Left ventricle myocardium inferior (tissue), 1 donor: ENCODE measurements at regions not wholly inside any gene's neighbourhood (a gene's known extent, or its start where the extent isn't known, plus 50 kb on each side); places are given as distances from the start of the nearest gene placed in this dataset.

ENCODE experiments used
- DNase-seq: peaks from one replicate; pipeline ENCODE4 v3.0.0-alpha.2; 2020
- H3K27ac ChIP-seq: fragments of 200-600 bp; replicated peaks from 2 replicates; pipeline ENCODE4 v1.8.0; 2021
- H3K27me3 ChIP-seq: fragments of 200-600 bp; 2 replicates; pipeline ENCODE4 v1.8.0; 2021; ENCODE audit warnings: low read depth
- H3K36me3 ChIP-seq: fragments of 200-600 bp; 2 replicates; pipeline ENCODE4 v1.8.0; 2021
- H3K4me1 ChIP-seq: fragments of 200-600 bp; 2 replicates; pipeline ENCODE4 v1.8.0; 2021
- H3K4me3 ChIP-seq: fragments of 200-600 bp; 2 replicates; pipeline ENCODE4 v1.8.0; 2021; ENCODE audit warnings: mild to moderate bottlenecking, moderate library complexity
- H3K9me3 ChIP-seq: fragments of 200-600 bp; replicated peaks from 2 replicates; pipeline ENCODE4 v1.8.0; 2021
- intact Hi-C: fragments of 100-400 bp; cut with micrococcal nuclease; formaldehyde crosslinking; loops from one replicate; pipeline ENCODE4 v1.11.0; 2022
- TF ChIP-seq, protein P1 (sequence below): fragments of 200-600 bp; IDR thresholded peaks from 2 replicates; pipeline ENCODE4 v1.8.0; 2021; ENCODE audit warnings: antibody characterized with exemption, mild to moderate bottlenecking, borderline replicate concordance
- donor health status: DM: no; HTN: yes; CAD: no; lungs with severe emphysema.

GRCh38 chr2:144847347-144848080 is 327.6 kb upstream of the ZEB2 start:
- Histone ChIP-seq H3K4me3 (no peak overlapping the region), H3K27ac (no peak overlapping the region), H3K9me3 (no peaks in the 10 kb centered on the region), H3K4me1 (no peaks in the 10 kb centered on the region), H3K36me3 (no peaks in the 10 kb centered on the region), H3K27me3 (no peaks in the 10 kb centered on the region)
- DNase-seq = no peak
- intact Hi-C loops = no loop called here
- TF ChIP-seq, protein P1, sequence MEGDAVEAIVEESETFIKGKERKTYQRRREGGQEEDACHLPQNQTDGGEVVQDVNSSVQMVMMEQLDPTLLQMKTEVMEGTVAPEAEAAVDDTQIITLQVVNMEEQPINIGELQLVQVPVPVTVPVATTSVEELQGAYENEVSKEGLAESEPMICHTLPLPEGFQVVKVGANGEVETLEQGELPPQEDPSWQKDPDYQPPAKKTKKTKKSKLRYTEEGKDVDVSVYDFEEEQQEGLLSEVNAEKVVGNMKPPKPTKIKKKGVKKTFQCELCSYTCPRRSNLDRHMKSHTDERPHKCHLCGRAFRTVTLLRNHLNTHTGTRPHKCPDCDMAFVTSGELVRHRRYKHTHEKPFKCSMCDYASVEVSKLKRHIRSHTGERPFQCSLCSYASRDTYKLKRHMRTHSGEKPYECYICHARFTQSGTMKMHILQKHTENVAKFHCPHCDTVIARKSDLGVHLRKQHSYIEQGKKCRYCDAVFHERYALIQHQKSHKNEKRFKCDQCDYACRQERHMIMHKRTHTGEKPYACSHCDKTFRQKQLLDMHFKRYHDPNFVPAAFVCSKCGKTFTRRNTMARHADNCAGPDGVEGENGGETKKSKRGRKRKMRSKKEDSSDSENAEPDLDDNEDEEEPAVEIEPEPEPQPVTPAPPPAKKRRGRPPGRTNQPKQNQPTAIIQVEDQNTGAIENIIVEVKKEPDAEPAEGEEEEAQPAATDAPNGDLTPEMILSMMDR = no peak

- intact Hi-C loops = no loop called here
- TF ChIP-seq, protein P1 = no peak
- Histone ChIP-seq H3K9me3 (no peaks in the 10 kb centered on the region), H3K36me3 (no peaks in the 10 kb centered on the region), H3K27me3 (no peaks in the 10 kb centered on the region), H3K27ac (peak overlapping the region; percentile 72), H3K4me3 (no peak overlapping the region), H3K4me1 (peaks cover 12% of the 10 kb centered on the region)
- DNase-seq = no peak
These were observed 316.9 kb upstream of the ZEB2 start for GRCh38 chr2:144836635-144837350.

GRCh38 chr2:144835634-144836350 is 315.9 kb upstream of the ZEB2 start:
- H3K27ac ChIP-seq = peak overlapping the region; percentile 72
- H3K27me3 ChIP-seq = no peaks in the 10 kb centered on the region
- intact Hi-C loops = no loop called here
- H3K9me3 ChIP-seq = no peaks in the 10 kb centered on the region
- TF ChIP-seq, protein P1 = no peak
- H3K36me3 ChIP-seq = no peaks in the 10 kb centered on the region
- no peak overlapping the region for H3K4me3 ChIP-seq
- H3K4me1 ChIP-seq = peaks cover 12% of the 10 kb centered on the region
- no peak for DNase-seq

DNA sequence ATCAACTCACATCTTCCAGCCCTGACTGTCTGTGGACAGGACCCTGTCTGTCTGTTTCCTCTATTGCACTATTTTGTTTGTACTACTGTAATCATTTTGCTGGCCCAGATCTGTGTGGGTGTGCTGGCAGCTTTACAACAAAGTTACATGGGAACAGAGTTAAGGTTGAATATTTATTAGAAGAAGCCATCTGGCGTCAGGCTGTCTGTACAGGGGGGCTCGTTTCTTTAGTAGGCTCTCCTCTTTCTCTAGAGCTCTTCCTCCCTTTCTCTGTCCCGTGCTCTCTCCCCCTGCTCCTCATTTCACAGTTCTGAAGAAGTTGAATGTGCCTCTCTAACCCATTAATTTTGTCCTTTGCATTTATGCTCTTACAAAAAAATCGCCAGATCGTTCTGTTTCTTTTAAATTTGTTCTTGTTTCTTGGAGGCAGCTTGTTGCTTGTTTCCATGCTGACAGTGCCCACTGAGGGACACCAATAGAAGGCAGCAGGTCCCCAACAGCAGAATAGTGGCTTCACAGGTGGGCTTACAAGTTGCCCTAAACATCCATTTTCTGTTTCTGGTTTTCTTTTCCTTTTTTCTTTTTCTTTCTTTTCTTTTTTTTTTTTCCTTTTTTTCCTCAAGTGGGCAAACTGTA is 315.2 kb upstream of the ZEB2 start:
- H3K36me3 ChIP-seq = no peaks in the 10 kb centered on the region
- TF ChIP-seq, protein P1 = no peak
- H3K27me3 ChIP-seq = no peaks in the 10 kb centered on the region
- no peaks in the 10 kb centered on the region for H3K9me3 ChIP-seq
- peak; percentile 23 for DNase-seq
- H3K4me3 ChIP-seq = no peak overlapping the region
- H3K27ac ChIP-seq = peak overlapping the region; percentile 72
- intact Hi-C loops = no loop called here
- peaks cover 12% of the 10 kb centered on the region for H3K4me1 ChIP-seq

GRCh38 chr2:144834363-144834762 is 314.4 kb upstream of the ZEB2 start:
- Histone ChIP-seq H3K27ac (peak overlapping the region; percentile 72), H3K9me3 (no peaks in the 10 kb centered on the region), H3K36me3 (no peaks in the 10 kb centered on the region), H3K4me1 (peaks cover 12% of the 10 kb centered on the region), H3K27me3 (no peaks in the 10 kb centered on the region), H3K4me3 (no peak overlapping the region)
- TF ChIP-seq, protein P1 = no peak
- intact Hi-C loops = no loop called here
- no peak for DNase-seq
